ENCODE measurements at regions not wholly inside any gene's neighbourhood (a gene's known extent, or its start where the extent isn't known, plus 50 kb on each side); places are given as distances from the start of the nearest gene placed in this dataset.

GRCh38 chr14:38145142-38145541 is 62.6 kb upstream of the SSTR1 start:
- H3K9ac ChIP-seq (ENCODE audit: insufficient read depth, low read depth, low read length), result no peak overlapping the region
- FAIRE-seq (no peak), DNase-seq (ENCODE audit: low spot score) (no peak), ATAC-seq (no peak)
- H4K20me1 ChIP-seq (ENCODE audit: insufficient read depth, low read length), result no peaks in the 10 kb centered on the region
- no peaks in the 10 kb centered on the region for H3K79me2 ChIP-seq (ENCODE audit: insufficient read depth, low read length)
- no peak overlapping the region for H3K4me2 ChIP-seq (ENCODE audit: low read depth, low read length)
- in situ Hi-C loops (cut with HindIII; ENCODE audit: extremely low pct_ligation_motif_present, low pct_unique_long_range_greater_than_20kb), result no loop called here
- no peak for TF ChIP-seq ZHX2 (IDR thresholded peaks at IDR 0.05; ENCODE audit: low read depth)
- TF ChIP-seq ZHX2 (CRISPR knock-in tag; IDR thresholded peaks at IDR 0.05; ENCODE audit: borderline replicate concordance), result no peak
- no peak for TF ChIP-seq FOXP4 (CRISPR knock-in tag; IDR thresholded peaks at IDR 0.05)
- TF ChIP-seq CREBL2 (CRISPR knock-in tag; IDR thresholded peaks at IDR 0.05; ENCODE audit: borderline replicate concordance), result no peak
- no peak for TF ChIP-seq STAT5B (CRISPR knock-in tag; IDR thresholded peaks at IDR 0.05)
- TF ChIP-seq TSC22D2 (CRISPR knock-in tag; IDR thresholded peaks at IDR 0.05; ENCODE audit: borderline replicate concordance), result no peak
- TF ChIP-seq ARHGAP35 (CRISPR knock-in tag; IDR thresholded peaks at IDR 0.05; ENCODE audit: borderline replicate concordance), result no peak
- no peak for TF ChIP-seq WIZ (CRISPR knock-in tag; IDR thresholded peaks at IDR 0.05)
- no peak for TF ChIP-seq BATF2 (CRISPR knock-in tag; IDR thresholded peaks at IDR 0.05)
- TF ChIP-seq FOXP1 (IDR thresholded peaks at IDR 0.05), result no peak
- TF ChIP-seq FOXP1 (CRISPR knock-in tag; IDR thresholded peaks at IDR 0.05), result no peak
- CTCF ChIA-PET (ENCODE audit: low intra/inter-chr PET ratio, low total read pairs), result no interaction called here
- POLR2A ChIA-PET, result no interaction called here
- intact Hi-C loops (cut with micrococcal nuclease; ENCODE audit: unreplicated experiment), result no loop called here
- 5% methylated on average over 4 of the region's 4 CpGs for WGBS (ENCODE audit: low lambda C conversion rate)
- BruUV-seq (replicated peaks), result no TSS peak
- H3K9me3 ChIP-seq (ENCODE audit: low read length), result no peaks in the 10 kb centered on the region
- no peaks in the 10 kb centered on the region for H3K4me1 ChIP-seq (ENCODE audit: insufficient read depth, low read length)
- no peaks in the 10 kb centered on the region for H3K36me3 ChIP-seq (replicated peaks in 1 of 2; ENCODE audit: control insufficient read depth in 1 of 2, insufficient read depth in 2 of 2, low read length in 2 of 2)
- H3K27me3 ChIP-seq (ENCODE audit: control insufficient read depth in 1 of 2, insufficient read depth in 2 of 2, low read length in 2 of 2), result no peaks in the 10 kb centered on the region
- no peak overlapping the region for H3K4me3 ChIP-seq (replicated peaks in 1 of 3; ENCODE audit: insufficient read depth in 1 of 3, low read depth in 2 of 3, low read length in 3 of 3)
- H2AFZ ChIP-seq (ENCODE audit: low read length), result no peak overlapping the region
- H3K27ac ChIP-seq (ENCODE audit: extremely low read length, insufficient read depth, low read length), result no peak overlapping the region
